Uterus (tissue), 2 donors: ENCODE measurements at regions not wholly inside any gene's neighbourhood (a gene's known extent, or its start where the extent isn't known, plus 50 kb on each side); places are given as distances from the start of the nearest gene placed in this dataset.

ENCODE experiments used
- POLR2A ChIP-seq, 2 donors: fragments of 450-650 bp; IDR thresholded peaks; one replicate each; pipeline ENCODE4 v1.6.1; 2016; ENCODE audit warnings: antibody characterized with exemption in 2 of 2, mild to moderate bottlenecking in 1 of 2, moderate library complexity in 1 of 2
- TF ChIP-seq, protein P1 (sequence below), 4 experiments: fragments of 200-600 bp in 2 of 4; fragments of 450-650 bp in 2 of 4; sonication (generic) in 2 of 4; IDR thresholded peaks; one replicate each; pipeline ENCODE4 v1.5.1; 2016 to 2019; ENCODE audit warnings: antibody characterized with exemption in 4 of 4, mild to moderate bottlenecking in 2 of 4, moderate library complexity in 1 of 4

DNA sequence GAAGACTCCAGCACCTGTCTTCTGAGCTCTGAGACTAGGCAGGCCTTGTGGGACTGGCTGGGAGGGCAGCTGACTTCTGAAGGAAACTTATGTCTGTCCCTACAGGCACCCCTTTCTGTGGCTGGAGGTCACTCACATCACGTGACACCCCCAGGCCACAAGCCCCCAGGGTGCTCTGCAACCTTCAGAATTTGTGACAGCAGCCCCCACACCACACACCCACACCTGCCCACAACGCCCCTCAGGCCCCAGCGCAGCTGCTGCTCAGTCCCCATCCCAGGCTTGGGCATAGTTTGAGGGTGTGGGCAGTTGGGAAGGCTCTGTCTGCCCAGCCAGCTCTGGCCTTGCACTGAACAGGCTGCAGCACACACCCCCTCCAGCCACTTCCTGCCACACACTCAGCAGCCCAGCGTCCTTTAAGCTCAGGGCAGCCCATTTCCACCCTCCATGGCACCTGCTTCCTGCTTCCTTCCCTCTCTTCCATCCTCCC lies 80.0 kb upstream of the UNC5B start:
- TF ChIP-seq, protein P1, sequence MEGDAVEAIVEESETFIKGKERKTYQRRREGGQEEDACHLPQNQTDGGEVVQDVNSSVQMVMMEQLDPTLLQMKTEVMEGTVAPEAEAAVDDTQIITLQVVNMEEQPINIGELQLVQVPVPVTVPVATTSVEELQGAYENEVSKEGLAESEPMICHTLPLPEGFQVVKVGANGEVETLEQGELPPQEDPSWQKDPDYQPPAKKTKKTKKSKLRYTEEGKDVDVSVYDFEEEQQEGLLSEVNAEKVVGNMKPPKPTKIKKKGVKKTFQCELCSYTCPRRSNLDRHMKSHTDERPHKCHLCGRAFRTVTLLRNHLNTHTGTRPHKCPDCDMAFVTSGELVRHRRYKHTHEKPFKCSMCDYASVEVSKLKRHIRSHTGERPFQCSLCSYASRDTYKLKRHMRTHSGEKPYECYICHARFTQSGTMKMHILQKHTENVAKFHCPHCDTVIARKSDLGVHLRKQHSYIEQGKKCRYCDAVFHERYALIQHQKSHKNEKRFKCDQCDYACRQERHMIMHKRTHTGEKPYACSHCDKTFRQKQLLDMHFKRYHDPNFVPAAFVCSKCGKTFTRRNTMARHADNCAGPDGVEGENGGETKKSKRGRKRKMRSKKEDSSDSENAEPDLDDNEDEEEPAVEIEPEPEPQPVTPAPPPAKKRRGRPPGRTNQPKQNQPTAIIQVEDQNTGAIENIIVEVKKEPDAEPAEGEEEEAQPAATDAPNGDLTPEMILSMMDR (IDR thresholded peaks at IDR 0.05): no peak
- TF ChIP-seq POLR2A (IDR thresholded peaks at IDR 0.05): no peak
